SU-DHL-6 (cell line): ENCODE measurements at regions not wholly inside any gene's neighbourhood (a gene's known extent, or its start where the extent isn't known, plus 50 kb on each side); places are given as distances from the start of the nearest gene placed in this dataset.

Source experiments
- H2AFZ ChIP-seq: fragments of 200-600 bp; sonication (generic); 2 replicates; pipeline ENCODE4 v1.6.1; 2014; ENCODE audit warnings: low read depth, mild to moderate bottlenecking, moderate library complexity, mixed read lengths, antibody characterized with exemption, low read length; ENCODE audit not compliant: severe bottlenecking
- H3F3A ChIP-seq: fragments of 200-600 bp; shearing (Covaris generic); 2 replicates; pipeline ENCODE4 v1.6.0; 2016; ENCODE audit warnings: antibody characterized with exemption, mild to moderate bottlenecking; ENCODE audit not compliant: insufficient read depth
- H3K27ac ChIP-seq: fragments of 200-600 bp; sonication (generic); 2 replicates; pipeline ENCODE4 v1.5.1; 2016; ENCODE audit warnings: low read depth, mild to moderate bottlenecking, low read length, moderate library complexity, mixed read lengths
- H3K27me3 ChIP-seq: fragments of 200-600 bp; sonication (generic), shearing (Covaris generic); 2 replicates; pipeline ENCODE4 v1.6.0; 2014; ENCODE audit warnings: mild to moderate bottlenecking, low read length
- H3K36me3 ChIP-seq: fragments of 200-600 bp; sonication (generic); 2 replicates; pipeline ENCODE4 v1.6.1; 2014; ENCODE audit warnings: mild to moderate bottlenecking, low read length, mixed read lengths
- H3K4me2 ChIP-seq: fragments of 300-600, 200-600 bp; shearing (Covaris generic), sonication (generic); 2 replicates; pipeline ENCODE4 v1.6.0; 2014; ENCODE audit warnings: low read length, low read depth, mild to moderate bottlenecking; ENCODE audit not compliant: poor library complexity, severe bottlenecking
- H3K4me3 ChIP-seq: fragments of 200-600 bp; sonication (generic); 2 replicates; pipeline ENCODE4 v1.5.1; 2014; ENCODE audit warnings: antibody characterized with exemption, low read length, mild to moderate bottlenecking, mixed read lengths; ENCODE audit not compliant: insufficient read depth, poor library complexity, severe bottlenecking
- H3K79me2 ChIP-seq: fragments of 200-600 bp; sonication (generic); 2 replicates; pipeline ENCODE4 v1.6.1; 2014; ENCODE audit warnings: mild to moderate bottlenecking, low read length, moderate library complexity; ENCODE audit not compliant: insufficient read depth
- H3K9ac ChIP-seq: fragments of 200-600 bp; sonication (generic); 2 replicates; pipeline ENCODE4 v1.7.0; 2014; ENCODE audit warnings: mild to moderate bottlenecking, low read length
- H3K9me2 ChIP-seq: fragments of 200-600 bp; sonication (generic); replicated peaks from 2 replicates; pipeline ENCODE4 v1.6.1; 2014; ENCODE audit warnings: low read length; ENCODE audit not compliant: insufficient read depth
- H3K9me3 ChIP-seq: fragments of 200-600 bp; sonication (generic); 2 replicates; pipeline ENCODE4 v1.6.1; 2014; ENCODE audit warnings: low read length, mixed read lengths; ENCODE audit not compliant: insufficient read depth
- H4K20me1 ChIP-seq: fragments of 200-600 bp; sonication (generic); 2 replicates; pipeline ENCODE4 v1.6.1; 2014; ENCODE audit warnings: low read depth, mild to moderate bottlenecking, antibody characterized with exemption, low read length, moderate library complexity, mixed read lengths
- CTCF ChIP-seq: fragments of 200-600 bp; sonication (generic); IDR thresholded peaks from one replicate; pipeline ENCODE4 v1.5.1; 2017; ENCODE audit warnings: antibody characterized with exemption, mild to moderate bottlenecking, low read length, moderate library complexity; ENCODE audit not compliant: insufficient read depth, poor library complexity, severe bottlenecking
- EZH2phosphoT487 ChIP-seq: fragments of 200-600 bp; sonication (generic), shearing (Covaris generic); conservative IDR thresholded peaks from 2 replicates; pipeline ENCODE4 v1.6.1; 2018; ENCODE audit warnings: mild to moderate bottlenecking, antibody characterized with exemption, low read length, moderate library complexity, mixed read lengths

GRCh38 chr9:30943446-30944224, 1440.8 kb upstream of the ACO1 start:
- Histone ChIP-seq H3K4me3 (no peak overlapping the region), H3K9me3 (no peaks in the 10 kb centered on the region), H3K36me3 (no peaks in the 10 kb centered on the region), H4K20me1 (no peaks in the 10 kb centered on the region), H3K27me3 (no peaks in the 10 kb centered on the region), H3K79me2 (no peaks in the 10 kb centered on the region), H3K4me2 (no peak overlapping the region), H3F3A (no peaks in the 10 kb centered on the region), H3K9ac (no peak overlapping the region), H3K9me2 (no peaks in the 10 kb centered on the region), H3K27ac (no peak overlapping the region), H2AFZ (no peak overlapping the region)
- no peak for TF ChIP-seq CTCF
- no peak for TF ChIP-seq EZH2phosphoT487

- no peak overlapping the region for H2AFZ ChIP-seq
Observed at GRCh38 chr9:30944225-30944569, 1440.2 kb upstream of the ACO1 start.

GRCh38 chr9:30944741-30945280, 1439.6 kb upstream of the ACO1 start:
- H3F3A ChIP-seq: no peaks in the 10 kb centered on the region
- H3K79me2 ChIP-seq: no peaks in the 10 kb centered on the region
- H3K36me3 ChIP-seq: no peaks in the 10 kb centered on the region
- H3K9ac ChIP-seq: no peak overlapping the region
- no peak overlapping the region for H2AFZ ChIP-seq
- H3K9me3 ChIP-seq: no peaks in the 10 kb centered on the region
- H3K4me2 ChIP-seq: no peak overlapping the region
- no peak overlapping the region for H3K4me3 ChIP-seq
- H4K20me1 ChIP-seq: no peaks in the 10 kb centered on the region
- H3K27me3 ChIP-seq: no peaks in the 10 kb centered on the region
- no peaks in the 10 kb centered on the region for H3K9me2 ChIP-seq
- TF ChIP-seq CTCF: no peak
- no peak for TF ChIP-seq EZH2phosphoT487
- no peak overlapping the region for H3K27ac ChIP-seq

More at GRCh38 chr9:30944225-30944569, 1440.2 kb upstream of the ACO1 start:
- Histone ChIP-seq H3K4me3 (no peak overlapping the region), H3K27ac (no peak overlapping the region), H3K79me2 (no peaks in the 10 kb centered on the region), H3K9me2 (no peaks in the 10 kb centered on the region), H3K36me3 (no peaks in the 10 kb centered on the region), H3F3A (no peaks in the 10 kb centered on the region), H3K4me2 (no peak overlapping the region), H3K27me3 (no peaks in the 10 kb centered on the region), H3K9ac (no peak overlapping the region), H3K9me3 (no peaks in the 10 kb centered on the region), H4K20me1 (no peaks in the 10 kb centered on the region)
- TF ChIP-seq EZH2phosphoT487 (no peak), CTCF (no peak)
